Colonic mucosa (tissue), 4 donors: ENCODE measurements at regions not wholly inside any gene's neighbourhood (a gene's known extent, or its start where the extent isn't known, plus 50 kb on each side); places are given as distances from the start of the nearest gene placed in this dataset.

Experiments used
- DNase-seq: peaks from one replicate; pipeline ENCODE4 v3.0.0-alpha.2; 2020
- H3K27ac ChIP-seq: fragments of 200-600 bp; one replicate; pipeline ENCODE4 v1.8.0; 2021
- H3K27me3 ChIP-seq: fragments of 200-600 bp; one replicate; pipeline ENCODE4 v1.8.0; 2021
- H3K36me3 ChIP-seq: fragments of 200-600 bp; one replicate; pipeline ENCODE4 v1.8.0; 2021
- H3K4me1 ChIP-seq: fragments of 200-600 bp; one replicate; pipeline ENCODE4 v1.8.0; 2021; ENCODE audit warnings: mild to moderate bottlenecking
- H3K4me3 ChIP-seq: fragments of 200-600 bp; one replicate; pipeline ENCODE4 v1.8.0; 2021
- H3K9ac ChIP-seq, 2 donors: one replicate each; pipeline ENCODE4 v1.7.0; 2013; ENCODE audit warnings: control low read depth in 2 of 2, low read depth in 2 of 2, low read length in 2 of 2
- H3K9me3 ChIP-seq: fragments of 200-600 bp; one replicate; pipeline ENCODE4 v1.8.0; 2021
- intact Hi-C: fragments of 100-400 bp; cut with DNase I; formaldehyde crosslinking; loops from one replicate; pipeline ENCODE4 v1.14.1; 2022
- TF ChIP-seq, protein P1 (sequence below): fragments of 200-600 bp; IDR thresholded peaks from one replicate; pipeline ENCODE4 v1.8.0; 2022; ENCODE audit warnings: antibody characterized with exemption, mild to moderate bottlenecking
- donor health status: healthy.
- donor health status: DM: no; HTN: no; CAD: no.
- donor health status: DM: no; HTN: no; CAD: no.

DNA sequence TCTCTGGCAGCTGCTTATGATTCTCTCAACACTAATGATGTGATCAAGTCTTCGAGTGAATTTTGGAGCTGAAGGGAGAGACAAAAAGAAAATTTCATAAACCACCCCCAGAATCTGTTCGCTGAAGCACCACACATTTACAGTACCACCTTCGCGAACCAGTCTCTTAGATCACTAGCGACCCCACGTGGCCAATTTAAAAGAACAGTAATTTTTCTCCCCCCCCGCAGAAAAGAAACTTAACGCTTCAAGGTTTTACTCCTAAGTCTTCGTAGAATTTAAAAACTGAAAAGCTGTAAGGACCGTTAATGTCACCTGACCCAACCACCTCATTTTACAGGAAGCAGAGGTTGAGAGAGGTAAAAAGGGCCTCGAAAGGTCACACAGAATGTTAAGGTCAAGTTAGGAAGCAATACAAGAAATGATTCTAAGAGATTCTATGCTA is 187.5 kb downstream of the QDPR start:
- Histone ChIP-seq H3K9ac (no peak overlapping the region), H3K4me3 (no peak overlapping the region), H3K27ac (no peak overlapping the region), H3K9me3 (no peaks in the 10 kb centered on the region), H3K36me3 (no peaks in the 10 kb centered on the region), H3K27me3 (no peaks in the 10 kb centered on the region), H3K4me1 (no peaks in the 10 kb centered on the region)
- TF ChIP-seq, protein P1, sequence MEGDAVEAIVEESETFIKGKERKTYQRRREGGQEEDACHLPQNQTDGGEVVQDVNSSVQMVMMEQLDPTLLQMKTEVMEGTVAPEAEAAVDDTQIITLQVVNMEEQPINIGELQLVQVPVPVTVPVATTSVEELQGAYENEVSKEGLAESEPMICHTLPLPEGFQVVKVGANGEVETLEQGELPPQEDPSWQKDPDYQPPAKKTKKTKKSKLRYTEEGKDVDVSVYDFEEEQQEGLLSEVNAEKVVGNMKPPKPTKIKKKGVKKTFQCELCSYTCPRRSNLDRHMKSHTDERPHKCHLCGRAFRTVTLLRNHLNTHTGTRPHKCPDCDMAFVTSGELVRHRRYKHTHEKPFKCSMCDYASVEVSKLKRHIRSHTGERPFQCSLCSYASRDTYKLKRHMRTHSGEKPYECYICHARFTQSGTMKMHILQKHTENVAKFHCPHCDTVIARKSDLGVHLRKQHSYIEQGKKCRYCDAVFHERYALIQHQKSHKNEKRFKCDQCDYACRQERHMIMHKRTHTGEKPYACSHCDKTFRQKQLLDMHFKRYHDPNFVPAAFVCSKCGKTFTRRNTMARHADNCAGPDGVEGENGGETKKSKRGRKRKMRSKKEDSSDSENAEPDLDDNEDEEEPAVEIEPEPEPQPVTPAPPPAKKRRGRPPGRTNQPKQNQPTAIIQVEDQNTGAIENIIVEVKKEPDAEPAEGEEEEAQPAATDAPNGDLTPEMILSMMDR, result peak; percentile 28
- intact Hi-C loops, result loop anchor here (5.0 to 10.0 kb wide), 3 partner anchors 530 to 1032 kb away; no protein-coding TSS in a partner anchor
- DNase-seq, result peak; percentile 30

- no peak for DNase-seq
- intact Hi-C loops, result loop anchor here (5.0 to 10.0 kb wide), 3 partner anchors 529 to 1031 kb away; no protein-coding TSS in a partner anchor
- Histone ChIP-seq H3K4me3 (no peak overlapping the region), H3K9ac (no peak overlapping the region), H3K4me1 (no peaks in the 10 kb centered on the region), H3K9me3 (no peaks in the 10 kb centered on the region), H3K36me3 (no peaks in the 10 kb centered on the region), H3K27ac (no peak overlapping the region), H3K27me3 (no peaks in the 10 kb centered on the region)
- TF ChIP-seq, protein P1, result no peak
These were observed 188.1 kb downstream of the QDPR start for GRCh38 chr4:17323554-17324385.

DNA sequence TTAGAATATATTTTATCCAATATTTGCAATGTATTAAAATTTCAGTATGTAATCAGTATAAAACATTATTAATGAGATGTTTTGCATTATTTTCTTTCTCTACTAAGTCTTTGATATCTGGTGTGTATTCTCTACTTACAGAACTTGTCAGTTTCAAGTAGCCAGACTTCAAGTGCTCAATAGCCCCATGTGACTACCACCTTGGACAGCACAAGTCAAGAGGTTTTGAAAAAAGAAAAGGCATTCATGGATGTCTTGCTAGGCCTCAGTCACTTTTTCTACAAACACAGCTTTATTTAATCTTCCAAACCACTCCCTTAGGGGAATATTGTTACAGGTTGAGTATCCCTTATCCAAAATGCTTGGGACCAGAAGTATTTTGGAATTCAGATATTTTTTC is 189.4 kb downstream of the QDPR start:
- Histone ChIP-seq H3K27me3 (no peaks in the 10 kb centered on the region), H3K9ac (no peak overlapping the region), H3K9me3 (no peaks in the 10 kb centered on the region), H3K4me1 (no peaks in the 10 kb centered on the region), H3K36me3 (no peaks in the 10 kb centered on the region), H3K4me3 (no peak overlapping the region), H3K27ac (no peak overlapping the region)
- intact Hi-C loops, result loop anchor here (5.0 to 10.0 kb wide), 3 partner anchors 528 to 1030 kb away; no protein-coding TSS in a partner anchor
- no peak for DNase-seq
- TF ChIP-seq, protein P1, result no peak

DNA sequence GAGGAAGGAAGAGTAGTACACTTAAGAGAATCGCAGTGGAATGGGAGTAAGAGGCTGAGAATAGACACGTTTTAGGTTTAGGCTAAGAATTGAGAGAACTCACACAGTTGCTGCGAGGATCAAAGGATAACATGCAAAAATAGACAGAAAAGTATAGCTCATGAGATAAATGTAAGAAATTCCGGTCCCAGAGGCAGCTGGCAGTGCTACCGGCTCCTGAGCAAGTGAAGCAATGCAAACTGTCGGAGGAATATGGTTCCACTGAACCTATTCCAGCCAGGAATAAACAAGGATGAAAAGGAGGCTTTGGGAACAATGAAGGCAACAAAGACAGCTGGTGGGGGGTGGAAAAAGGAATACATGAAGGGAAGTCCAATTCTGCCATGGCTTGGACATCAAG is 191.8 kb downstream of the QDPR start:
- Histone ChIP-seq H3K9ac (no peak overlapping the region), H3K9me3 (no peaks in the 10 kb centered on the region), H3K27me3 (no peaks in the 10 kb centered on the region), H3K36me3 (no peaks in the 10 kb centered on the region), H3K27ac (no peak overlapping the region), H3K4me1 (no peaks in the 10 kb centered on the region), H3K4me3 (no peak overlapping the region)
- no peak for DNase-seq
- TF ChIP-seq, protein P1, result no peak
- intact Hi-C loops, result loop anchor here (5.0 to 10.0 kb wide), 3 partner anchors 525 to 1028 kb away; no protein-coding TSS in a partner anchor

GRCh38 chr4:17317526-17317925 is 194.4 kb downstream of the QDPR start:
- H3K4me1 ChIP-seq, result no peaks in the 10 kb centered on the region
- H3K27ac ChIP-seq, result no peak overlapping the region
- no peaks in the 10 kb centered on the region for H3K36me3 ChIP-seq
- DNase-seq, result no peak
- H3K27me3 ChIP-seq, result no peaks in the 10 kb centered on the region
- intact Hi-C loops, result no loop called here
- H3K9me3 ChIP-seq, result no peaks in the 10 kb centered on the region
- TF ChIP-seq, protein P1, result no peak
- H3K4me3 ChIP-seq, result no peak overlapping the region
- H3K9ac ChIP-seq, result no peak overlapping the region
